ENCODE measurements at regions not wholly inside any gene's neighbourhood (a gene's known extent, or its start where the extent isn't known, plus 50 kb on each side); places are given as distances from the start of the nearest gene placed in this dataset.

DNA sequence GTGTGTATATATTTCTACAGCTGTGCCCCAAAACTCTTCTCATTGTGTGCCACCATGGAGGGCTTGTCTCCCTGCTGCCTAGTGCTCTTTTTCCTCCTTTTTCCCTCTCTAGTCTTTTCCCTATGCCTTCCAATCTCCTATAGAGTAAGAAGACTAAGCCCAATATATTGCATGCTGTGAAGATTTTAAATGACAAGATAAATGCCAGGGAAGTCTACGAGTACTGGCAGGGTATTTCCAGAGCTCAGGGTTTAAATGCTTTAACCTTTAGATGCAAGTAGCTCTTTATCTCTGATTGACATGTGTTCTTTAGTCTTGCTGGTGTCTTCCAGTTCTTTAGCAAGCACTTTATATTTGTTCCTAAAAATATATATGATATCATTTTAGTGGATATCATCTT is 200.7 kb downstream of the SLITRK1 start:
- intact Hi-C loops (cut with micrococcal nuclease), result no loop called here
- Mint-ChIP-seq H3K4me1 (ENCODE audit: insufficient read depth, unreplicated experiment) (no peaks in the 10 kb centered on the region), H3K36me3 (ENCODE audit: insufficient read depth, unreplicated experiment) (no peaks in the 10 kb centered on the region), H3K4me3 (ENCODE audit: unreplicated experiment) (no peak overlapping the region), H3K9me3 (ENCODE audit: unreplicated experiment) (no peaks in the 10 kb centered on the region), H3K27ac (ENCODE audit: low read depth, unreplicated experiment) (no peak overlapping the region), H3K27me3 (ENCODE audit: insufficient read depth, unreplicated experiment) (no peaks in the 10 kb centered on the region)
- ChIA-PET POLR2A (no interaction called here), CTCF (interaction anchor here (1.1 kb wide), 1 partner anchor 11 kb away, joined by 3 read pairs; no protein-coding TSS in a partner anchor)
- no peak for DNase-seq (ENCODE audit: unreplicated experiment)
- TF ChIP-seq, protein P1, sequence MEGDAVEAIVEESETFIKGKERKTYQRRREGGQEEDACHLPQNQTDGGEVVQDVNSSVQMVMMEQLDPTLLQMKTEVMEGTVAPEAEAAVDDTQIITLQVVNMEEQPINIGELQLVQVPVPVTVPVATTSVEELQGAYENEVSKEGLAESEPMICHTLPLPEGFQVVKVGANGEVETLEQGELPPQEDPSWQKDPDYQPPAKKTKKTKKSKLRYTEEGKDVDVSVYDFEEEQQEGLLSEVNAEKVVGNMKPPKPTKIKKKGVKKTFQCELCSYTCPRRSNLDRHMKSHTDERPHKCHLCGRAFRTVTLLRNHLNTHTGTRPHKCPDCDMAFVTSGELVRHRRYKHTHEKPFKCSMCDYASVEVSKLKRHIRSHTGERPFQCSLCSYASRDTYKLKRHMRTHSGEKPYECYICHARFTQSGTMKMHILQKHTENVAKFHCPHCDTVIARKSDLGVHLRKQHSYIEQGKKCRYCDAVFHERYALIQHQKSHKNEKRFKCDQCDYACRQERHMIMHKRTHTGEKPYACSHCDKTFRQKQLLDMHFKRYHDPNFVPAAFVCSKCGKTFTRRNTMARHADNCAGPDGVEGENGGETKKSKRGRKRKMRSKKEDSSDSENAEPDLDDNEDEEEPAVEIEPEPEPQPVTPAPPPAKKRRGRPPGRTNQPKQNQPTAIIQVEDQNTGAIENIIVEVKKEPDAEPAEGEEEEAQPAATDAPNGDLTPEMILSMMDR (IDR thresholded peaks at IDR 0.05; ENCODE audit: unreplicated experiment), result no peak
- BruUV-seq (replicated peaks), result no TSS peak

DNA sequence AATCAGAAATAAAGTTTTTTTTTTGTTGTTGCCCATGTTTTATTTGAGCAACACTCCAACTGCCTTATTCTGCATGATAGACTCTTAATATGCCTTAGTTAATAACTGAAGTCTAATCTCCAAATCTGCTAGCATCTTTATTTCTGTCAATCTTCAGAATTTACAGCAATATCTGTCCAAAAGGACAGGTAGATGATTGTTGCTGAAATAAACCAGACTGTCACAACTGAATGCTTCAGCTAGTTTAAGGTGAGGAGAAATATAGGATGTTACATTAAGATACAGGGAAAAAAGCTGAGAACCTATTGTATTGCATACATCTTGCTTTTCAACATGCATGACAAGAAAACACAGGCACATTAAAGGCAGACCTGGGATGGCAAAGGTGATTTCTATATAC is 204.3 kb downstream of the SLITRK1 start:
- no peak for DNase-seq (ENCODE audit: unreplicated experiment)
- no peaks in the 10 kb centered on the region for H3K27me3 Mint-ChIP-seq (ENCODE audit: insufficient read depth, unreplicated experiment)
- H3K9me3 Mint-ChIP-seq (ENCODE audit: unreplicated experiment), result peaks cover 7% of the 10 kb centered on the region
- TF ChIP-seq, protein P1 (IDR thresholded peaks at IDR 0.05; ENCODE audit: unreplicated experiment), result no peak
- intact Hi-C loops (cut with micrococcal nuclease), result no loop called here
- ChIA-PET POLR2A (no interaction called here), CTCF (no interaction called here)
- H3K27ac Mint-ChIP-seq (ENCODE audit: low read depth, unreplicated experiment), result no peak overlapping the region
- H3K36me3 Mint-ChIP-seq (ENCODE audit: insufficient read depth, unreplicated experiment), result no peaks in the 10 kb centered on the region
- no peak overlapping the region for H3K4me3 Mint-ChIP-seq (ENCODE audit: unreplicated experiment)
- no peaks in the 10 kb centered on the region for H3K4me1 Mint-ChIP-seq (ENCODE audit: insufficient read depth, unreplicated experiment)
- BruUV-seq (replicated peaks), result no TSS peak

DNA sequence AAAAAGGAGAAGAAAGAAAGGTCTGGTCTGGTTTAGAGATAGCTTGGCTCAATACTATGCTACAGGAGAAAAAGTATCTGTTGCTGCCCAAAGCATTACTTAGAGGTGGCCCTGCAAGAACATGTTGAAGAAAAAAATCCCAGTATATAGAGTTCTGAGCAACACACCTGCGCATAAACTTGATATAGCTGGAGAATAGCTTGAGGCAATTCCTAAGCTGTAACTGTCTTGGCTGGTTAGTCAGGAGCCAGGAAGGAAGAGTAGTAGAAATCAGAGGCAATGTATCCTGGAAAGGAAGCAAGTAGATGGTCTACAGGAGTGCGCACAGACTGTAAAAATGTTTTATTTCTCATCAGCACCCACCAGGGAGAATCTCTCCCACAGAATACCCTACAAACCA is 209.7 kb downstream of the SLITRK1 start:
- BruUV-seq (replicated peaks), result no TSS peak
- no peak overlapping the region for H3K27ac Mint-ChIP-seq (ENCODE audit: low read depth, unreplicated experiment)
- CTCF ChIA-PET, result interaction anchor here (0.7 kb wide), 1 partner anchor 932 kb away, joined by 3 read pairs; no protein-coding TSS in a partner anchor

DNA sequence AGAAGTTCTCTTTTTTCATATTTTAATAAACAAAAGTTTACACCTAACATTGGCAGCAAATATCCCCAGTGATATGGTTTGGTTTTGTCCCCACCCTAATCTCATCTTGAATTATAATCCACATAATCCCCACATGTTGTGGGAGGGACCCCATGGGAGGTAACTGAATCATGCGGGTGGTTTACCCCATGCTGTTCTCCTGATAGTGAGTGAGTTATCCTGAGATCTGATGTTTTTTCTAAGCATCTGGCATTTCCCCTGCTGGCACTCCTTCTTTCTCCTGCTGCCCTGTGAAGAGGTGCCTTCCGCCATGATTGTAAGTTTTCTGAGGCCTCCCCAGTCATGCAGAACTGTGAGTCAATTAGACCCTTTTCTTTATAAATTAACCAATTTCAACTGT is 214.7 kb downstream of the SLITRK1 start:
- H3K27ac Mint-ChIP-seq (ENCODE audit: low read depth, unreplicated experiment), result no peak overlapping the region
- CTCF ChIA-PET, result interaction anchor here (0.6 kb wide), 1 partner anchor 891 kb away, joined by 4 read pairs; no protein-coding TSS in a partner anchor
- POLR2A ChIA-PET, result no interaction called here
- H3K36me3 Mint-ChIP-seq (ENCODE audit: insufficient read depth, unreplicated experiment), result no peaks in the 10 kb centered on the region
- H3K9me3 Mint-ChIP-seq (ENCODE audit: unreplicated experiment), result no peaks in the 10 kb centered on the region
- intact Hi-C loops (cut with micrococcal nuclease), result no loop called here
- H3K4me1 Mint-ChIP-seq (ENCODE audit: insufficient read depth, unreplicated experiment), result no peaks in the 10 kb centered on the region
- no peak for DNase-seq (ENCODE audit: unreplicated experiment)
- TF ChIP-seq, protein P1 (IDR thresholded peaks at IDR 0.05; ENCODE audit: unreplicated experiment), result no peak
- BruUV-seq (replicated peaks), result no TSS peak
- H3K27me3 Mint-ChIP-seq (ENCODE audit: insufficient read depth, unreplicated experiment), result no peaks in the 10 kb centered on the region
- H3K4me3 Mint-ChIP-seq (ENCODE audit: unreplicated experiment), result no peak overlapping the region

More for the DNA sequence above, 209.7 kb downstream of the SLITRK1 start:
- no peak for DNase-seq (ENCODE audit: unreplicated experiment)
- TF ChIP-seq, protein P1 (IDR thresholded peaks at IDR 0.05; ENCODE audit: unreplicated experiment), result no peak
- POLR2A ChIA-PET, result no interaction called here
- H3K36me3 Mint-ChIP-seq (ENCODE audit: insufficient read depth, unreplicated experiment), result no peaks in the 10 kb centered on the region
- H3K4me1 Mint-ChIP-seq (ENCODE audit: insufficient read depth, unreplicated experiment), result no peaks in the 10 kb centered on the region
- no peaks in the 10 kb centered on the region for H3K27me3 Mint-ChIP-seq (ENCODE audit: insufficient read depth, unreplicated experiment)
- no peak overlapping the region for H3K4me3 Mint-ChIP-seq (ENCODE audit: unreplicated experiment)
- H3K9me3 Mint-ChIP-seq (ENCODE audit: unreplicated experiment), result peaks cover 7% of the 10 kb centered on the region
- intact Hi-C loops (cut with micrococcal nuclease), result no loop called here
